ENCODE measurements at regions not wholly inside any gene's neighbourhood (a gene's known extent, or its start where the extent isn't known, plus 50 kb on each side); places are given as distances from the start of the nearest gene placed in this dataset.

GRCh38 chr4:8700531-8700930, 108.0 kb downstream of the CPZ start:
- no peak overlapping the region for H3K27ac ChIP-seq
- no peak for TF ChIP-seq ZFX (IDR thresholded peaks at IDR 0.05; ENCODE audit: borderline replicate concordance)
- TF ChIP-seq CTCF (IDR thresholded peaks at IDR 0.05), result no peak

GRCh38 chr4:8699479-8700145, 107.0 kb downstream of the CPZ start:
- no peak overlapping the region for H3K27ac ChIP-seq
- TF ChIP-seq CTCF (IDR thresholded peaks at IDR 0.05), result no peak
- TF ChIP-seq ZFX (IDR thresholded peaks at IDR 0.05; ENCODE audit: borderline replicate concordance), result no peak

GRCh38 chr4:8699063-8699385, 106.5 kb downstream of the CPZ start:
- no peak overlapping the region for H3K27ac ChIP-seq
- no peak for TF ChIP-seq CTCF (IDR thresholded peaks at IDR 0.05)
- TF ChIP-seq ZFX (IDR thresholded peaks at IDR 0.05; ENCODE audit: borderline replicate concordance), result no peak

GRCh38 chr4:8698341-8699062, 105.9 kb downstream of the CPZ start:
- no peak overlapping the region for H3K27ac ChIP-seq
- TF ChIP-seq CTCF (IDR thresholded peaks at IDR 0.05) (no peak), ZFX (IDR thresholded peaks at IDR 0.05; ENCODE audit: borderline replicate concordance) (no peak)

- no peak for TF ChIP-seq ZFX (IDR thresholded peaks at IDR 0.05; ENCODE audit: borderline replicate concordance)
- no peak for TF ChIP-seq CTCF (IDR thresholded peaks at IDR 0.05)
- H3K27ac ChIP-seq, result no peak overlapping the region
Observed at GRCh38 chr4:8697826-8698225, 105.3 kb downstream of the CPZ start.

GRCh38 chr4:8696369-8697127, 104.0 kb downstream of the CPZ start:
- no peak overlapping the region for H3K27ac ChIP-seq
- TF ChIP-seq CTCF (IDR thresholded peaks at IDR 0.05), result no peak
- TF ChIP-seq ZFX (IDR thresholded peaks at IDR 0.05; ENCODE audit: borderline replicate concordance), result no peak
